IPS-NIHi11 (cell line): ENCODE measurements at regions not wholly inside any gene's neighbourhood (a gene's known extent, or its start where the extent isn't known, plus 50 kb on each side); places are given as distances from the start of the nearest gene placed in this dataset.
"Not testable (repeated sequence)": the region's sequence is repeated elsewhere in the genome, so short reads cannot be mapped to it uniquely, and the experiment has no call there.

Source experiments
- DNase-seq: peaks from one replicate; pipeline ENCODE4 v3.0.0; 2012; ENCODE audit warnings: mixed read lengths, low spot score

DNA sequence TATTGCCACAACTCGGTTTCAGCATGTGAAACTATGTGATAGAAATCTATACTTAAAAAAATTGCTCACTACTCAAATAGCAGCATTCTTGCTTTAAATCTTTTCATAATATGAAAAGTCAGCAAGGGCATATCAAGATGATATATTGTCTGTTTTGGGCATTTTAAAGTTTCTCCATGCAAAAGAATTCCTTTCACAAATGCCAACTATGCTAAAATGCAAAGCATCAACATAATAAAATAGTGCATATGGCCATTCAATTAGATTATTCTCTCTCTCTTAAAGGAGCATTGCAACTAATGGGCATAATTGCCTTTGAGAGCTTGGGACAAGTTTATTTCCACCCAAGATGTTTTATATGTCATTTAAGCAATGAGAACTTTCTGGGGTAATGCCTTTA, 475.1 kb downstream of the ZPLD1 start:
- DNase-seq: no peak

DNA sequence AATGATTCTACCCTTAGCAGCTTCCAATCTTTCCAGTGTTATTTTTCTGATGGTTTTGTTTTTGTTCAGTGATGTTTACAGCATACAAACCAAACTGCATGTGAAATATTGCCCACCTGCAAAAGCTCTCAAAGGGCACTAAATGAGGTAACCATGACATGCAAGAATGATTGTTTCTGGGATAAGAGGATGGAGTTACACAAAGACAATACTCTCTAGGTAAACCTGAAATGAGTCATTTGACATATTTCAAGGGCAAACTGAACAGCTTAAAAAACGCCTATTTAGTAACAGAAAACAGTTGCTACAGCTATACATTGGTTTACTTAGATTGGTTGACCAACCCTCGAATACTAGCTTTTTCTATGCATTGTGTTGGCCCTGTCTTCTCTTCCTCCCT, 481.7 kb downstream of the ZPLD1 start:
- no peak for DNase-seq

DNA sequence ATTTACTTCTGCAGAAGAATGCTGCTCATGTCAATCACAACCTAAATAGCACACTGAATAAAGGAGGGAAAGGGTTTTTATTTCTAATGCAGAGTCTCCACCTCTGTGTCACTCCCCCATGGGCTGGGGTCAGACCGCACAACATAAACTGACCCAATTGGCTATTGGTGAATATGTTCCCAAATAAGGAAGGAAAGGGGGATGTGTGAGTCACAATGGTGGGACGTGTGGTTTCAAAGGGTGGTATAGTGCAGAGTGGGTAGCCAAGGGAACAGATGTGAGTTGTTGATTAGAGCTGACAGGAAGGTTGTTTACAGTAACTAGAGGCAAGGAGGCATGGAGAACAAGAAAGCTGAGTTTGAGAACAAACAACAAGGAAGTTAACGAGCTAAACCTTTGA, 491.8 kb downstream of the ZPLD1 start:
- DNase-seq: no peak

DNA sequence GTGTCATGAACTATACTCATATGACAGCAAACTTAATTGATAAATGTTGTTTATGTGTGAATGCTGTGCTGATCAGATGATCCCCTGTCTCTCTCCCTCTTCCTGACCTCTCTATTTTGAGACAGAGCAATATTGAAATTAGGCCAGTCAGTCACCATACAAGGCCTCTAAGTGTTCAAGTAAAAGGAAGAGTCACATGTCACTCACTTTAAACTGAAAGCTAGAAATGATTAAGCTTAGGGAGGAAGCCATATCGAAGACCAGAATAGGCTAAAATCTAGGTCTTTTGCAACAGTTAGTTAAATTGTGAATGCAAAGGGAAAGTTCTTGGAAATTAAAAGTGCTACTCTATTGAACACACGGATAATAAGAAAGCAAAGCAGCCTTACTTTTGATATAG, 498.6 kb downstream of the ZPLD1 start:
- DNase-seq: no peak

DNA sequence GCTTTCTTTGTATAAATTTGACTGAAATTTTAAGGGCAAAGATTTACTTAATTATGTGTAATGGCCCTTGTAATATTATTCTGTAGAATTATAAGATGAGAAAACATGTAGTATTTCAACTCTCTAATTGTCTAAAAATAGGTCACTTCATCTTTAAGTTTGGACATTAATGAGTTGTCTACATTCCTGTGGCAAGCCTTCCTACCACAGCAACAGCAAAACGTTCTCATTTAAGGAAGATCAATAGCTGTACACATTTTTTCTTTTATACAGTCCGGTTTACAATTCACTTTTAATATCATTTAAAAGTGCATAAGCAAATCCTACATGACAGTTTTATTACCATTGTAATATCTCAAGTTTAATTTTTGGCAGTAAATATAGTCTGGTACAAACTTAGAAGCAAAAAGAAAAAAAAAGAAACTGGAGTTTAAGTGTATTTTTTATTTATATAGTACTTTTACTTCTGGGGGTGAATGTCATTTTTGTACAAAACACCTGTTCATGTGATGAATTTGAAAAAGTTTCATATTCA, 501.8 kb downstream of the ZPLD1 start:
- DNase-seq: no peak

DNA sequence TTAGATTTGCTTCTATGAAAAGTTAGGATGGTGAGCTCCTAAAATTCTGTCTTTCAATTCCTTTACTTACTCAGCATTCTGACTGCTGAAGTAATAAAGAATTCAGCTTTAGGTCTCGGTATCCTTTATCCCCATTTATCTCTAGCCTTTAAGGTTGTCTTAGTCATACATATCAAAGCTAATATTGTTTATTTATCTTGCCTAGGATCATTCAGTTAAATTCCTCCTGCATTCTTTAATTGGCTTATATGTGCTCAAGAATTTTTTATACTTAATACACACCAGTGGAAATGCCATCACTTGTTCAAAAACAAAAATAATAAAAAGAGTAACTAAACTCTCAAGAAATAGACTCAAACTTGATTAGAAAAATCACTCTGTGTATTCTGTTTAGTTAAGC, 507.0 kb downstream of the ZPLD1 start:
- DNase-seq: no peak

DNA sequence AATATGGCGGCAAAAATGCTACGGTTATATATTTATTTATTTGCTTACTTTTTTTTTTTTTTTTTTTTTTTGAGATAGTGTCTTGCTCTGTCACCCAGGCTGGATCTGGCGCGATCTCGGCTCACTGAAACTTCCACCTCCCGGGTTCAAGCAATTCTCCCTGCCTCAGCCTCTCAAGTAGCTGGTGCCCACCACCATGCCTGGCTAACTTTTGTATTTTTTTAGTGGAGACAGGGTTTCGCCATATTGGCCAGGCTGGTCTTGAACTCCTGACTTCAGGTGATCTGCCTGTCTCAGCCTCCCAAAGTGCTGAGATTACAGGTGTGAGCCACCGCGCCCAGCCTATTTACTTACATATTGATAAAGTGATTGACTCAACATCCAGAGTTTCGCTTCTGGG, 511.6 kb downstream of the ZPLD1 start:
- not testable (repeated sequence) for DNase-seq

DNA sequence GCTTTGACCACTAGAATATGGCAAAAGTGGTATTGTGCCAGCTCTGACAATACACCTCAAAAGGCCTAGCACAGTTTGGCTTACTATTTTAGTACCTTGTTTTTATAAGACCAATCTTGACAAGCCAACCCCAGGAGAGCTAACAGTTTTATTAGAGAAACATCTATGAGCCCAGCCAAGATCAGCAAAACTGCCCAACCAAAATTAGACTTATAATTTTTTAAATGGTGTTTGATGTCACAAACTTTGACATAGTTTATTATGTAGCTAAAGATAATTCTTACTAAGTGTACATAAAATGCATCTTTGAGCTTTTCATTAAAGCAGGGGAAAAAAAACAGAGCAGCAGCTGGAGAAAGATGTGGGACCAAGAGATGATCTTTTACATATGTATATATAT, 537.5 kb downstream of the ZPLD1 start:
- no peak for DNase-seq

DNA sequence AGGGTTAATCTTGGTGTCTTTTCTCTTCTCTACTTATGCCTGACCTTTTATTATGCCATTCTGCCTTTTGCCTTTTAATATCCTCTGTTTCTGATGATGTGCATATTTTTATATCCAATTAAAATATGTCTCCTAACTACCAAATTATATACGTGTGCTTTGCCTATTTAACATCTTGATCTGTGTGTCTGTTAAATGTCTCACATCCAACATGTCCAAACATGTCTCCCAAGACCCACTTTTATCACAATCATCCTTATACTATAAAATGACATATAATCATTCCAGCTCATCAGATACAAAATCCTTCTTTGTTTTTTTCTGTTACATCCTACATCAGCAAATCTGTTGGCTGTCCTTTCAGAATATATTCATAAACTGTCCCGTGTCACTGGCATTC, 539.5 kb downstream of the ZPLD1 start:
- DNase-seq: no peak

DNA sequence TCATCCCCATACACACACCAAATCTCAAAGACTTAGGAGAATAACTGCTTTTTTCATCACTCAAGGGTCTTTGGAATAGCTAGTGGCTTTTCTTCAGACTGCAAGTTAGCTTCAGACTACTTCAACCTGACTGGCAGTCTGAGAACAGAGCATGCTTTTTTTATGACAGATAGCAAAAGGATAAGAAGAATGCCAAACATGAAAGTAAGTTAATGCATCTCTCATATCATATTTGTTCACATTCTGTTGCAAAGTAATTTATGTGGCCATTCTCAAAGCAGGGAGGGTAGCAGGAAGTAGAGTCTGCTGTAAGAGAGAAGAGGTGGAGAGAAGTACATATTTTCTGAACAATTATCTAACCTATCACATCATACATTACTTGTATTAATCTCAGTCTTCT, 544.4 kb downstream of the ZPLD1 start:
- DNase-seq: no peak

DNA sequence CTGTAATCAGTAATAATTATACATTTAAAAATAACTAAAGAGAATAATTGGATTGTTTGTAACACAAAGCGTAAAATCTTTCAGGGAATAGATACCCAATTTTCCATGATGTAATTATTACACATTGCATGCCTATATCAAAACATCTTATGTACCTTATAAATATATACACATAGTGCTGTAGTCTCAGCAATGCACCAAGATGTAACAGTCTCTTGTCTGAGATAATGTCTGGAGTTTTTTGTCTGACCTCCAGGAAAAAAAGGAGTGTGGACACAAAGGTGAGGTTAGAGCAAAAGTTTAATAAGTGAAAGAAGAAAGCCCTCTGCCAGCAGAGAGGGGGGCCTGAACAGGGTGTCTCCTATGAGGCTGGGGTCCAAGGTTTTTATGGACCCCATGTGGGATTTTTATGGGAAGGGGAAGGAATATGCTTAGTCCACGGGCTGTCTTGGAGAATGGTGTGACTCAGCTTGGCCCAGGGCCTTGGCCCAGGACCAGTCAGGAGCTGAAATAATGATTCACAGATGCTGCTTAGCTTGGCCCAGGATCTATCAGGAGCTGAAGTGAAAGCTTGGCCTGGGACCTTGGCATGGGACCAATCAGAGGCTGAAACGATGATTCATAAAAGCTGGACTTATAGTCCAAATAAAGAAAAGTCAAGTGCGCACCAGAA, 545.0 kb downstream of the ZPLD1 start:
- DNase-seq: no peak

DNA sequence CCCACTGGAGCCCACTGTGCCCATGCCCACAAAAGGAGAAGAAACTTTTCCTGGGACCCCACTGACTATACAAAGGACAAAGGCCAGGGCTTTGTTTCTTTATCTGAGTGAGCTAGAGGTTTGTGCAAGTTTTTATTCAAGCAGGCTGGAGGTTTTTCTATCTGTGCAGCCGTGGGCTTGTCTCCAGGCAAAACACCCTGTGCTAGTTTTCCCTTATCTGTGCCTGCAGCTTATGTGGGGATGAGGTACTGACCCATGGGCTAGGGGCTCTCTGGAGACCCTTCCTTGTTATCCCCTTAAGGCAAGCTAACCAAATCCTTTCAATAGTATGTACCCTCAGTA, 545.5 kb downstream of the ZPLD1 start:
- DNase-seq: no peak

DNA sequence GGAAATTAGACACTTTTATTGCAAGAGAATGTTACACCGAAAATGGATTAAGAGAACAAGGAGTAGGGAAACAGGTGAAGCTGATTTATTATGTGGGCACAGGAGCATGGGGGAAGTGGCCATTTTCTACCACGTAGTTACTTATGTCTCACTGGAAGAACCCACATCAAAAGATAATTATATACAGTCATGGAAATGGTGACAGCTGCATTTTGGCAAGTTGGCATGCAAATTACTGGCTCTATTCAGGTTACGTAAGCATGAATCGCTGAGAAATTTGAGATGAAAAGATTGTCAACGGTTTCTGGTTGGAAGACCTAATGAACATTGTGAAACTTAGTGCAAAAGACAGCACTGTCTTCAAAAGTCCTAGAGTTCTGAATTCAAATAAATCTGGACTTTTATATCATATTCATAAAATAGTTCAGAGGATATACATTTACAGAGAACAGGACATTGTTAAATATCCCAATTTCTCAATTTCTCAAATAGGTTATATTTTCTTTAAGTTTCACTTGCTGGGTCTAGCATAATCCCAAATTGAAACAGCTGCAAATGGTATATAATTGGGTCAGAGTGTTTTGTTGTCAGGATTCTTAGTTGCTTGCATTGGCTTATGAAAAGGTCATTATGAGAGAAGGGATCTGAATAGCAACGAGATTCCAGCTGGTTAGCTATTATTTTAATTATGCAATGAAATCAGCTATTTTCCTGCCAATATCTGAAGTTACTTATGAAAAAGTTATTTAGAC, 567.8 kb downstream of the ZPLD1 start:
- DNase-seq: no peak

DNA sequence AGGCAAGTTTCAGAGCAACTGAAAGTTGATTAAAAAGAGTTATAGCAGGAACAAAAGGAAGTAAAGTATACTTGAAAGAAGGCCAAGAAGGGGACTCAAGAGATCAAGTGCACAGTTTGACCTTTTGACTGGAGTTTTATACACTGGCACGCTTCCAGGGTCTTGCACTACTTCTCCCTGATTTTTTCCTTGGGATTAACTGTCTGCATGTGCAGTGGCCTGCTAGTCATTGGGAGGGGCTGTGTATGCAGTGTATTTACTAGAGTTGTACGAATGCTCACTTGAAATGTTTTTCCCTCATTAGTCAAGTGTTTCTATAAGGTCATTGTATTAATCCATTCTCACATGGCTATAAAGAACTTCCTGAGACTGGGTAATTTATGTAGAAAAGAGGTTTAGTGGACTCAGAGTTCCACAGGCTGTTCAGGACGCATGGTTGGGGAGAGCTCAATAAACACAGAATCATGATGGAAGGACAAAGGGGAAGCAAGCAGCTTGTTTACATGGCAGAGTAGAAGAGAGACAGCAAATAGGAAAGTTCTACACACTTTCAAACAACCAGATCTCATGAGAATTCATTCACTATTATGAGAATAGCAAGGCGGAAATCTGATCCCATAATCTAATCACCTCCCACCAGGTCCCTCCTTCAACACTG, 571.8 kb downstream of the ZPLD1 start:
- no peak for DNase-seq

DNA sequence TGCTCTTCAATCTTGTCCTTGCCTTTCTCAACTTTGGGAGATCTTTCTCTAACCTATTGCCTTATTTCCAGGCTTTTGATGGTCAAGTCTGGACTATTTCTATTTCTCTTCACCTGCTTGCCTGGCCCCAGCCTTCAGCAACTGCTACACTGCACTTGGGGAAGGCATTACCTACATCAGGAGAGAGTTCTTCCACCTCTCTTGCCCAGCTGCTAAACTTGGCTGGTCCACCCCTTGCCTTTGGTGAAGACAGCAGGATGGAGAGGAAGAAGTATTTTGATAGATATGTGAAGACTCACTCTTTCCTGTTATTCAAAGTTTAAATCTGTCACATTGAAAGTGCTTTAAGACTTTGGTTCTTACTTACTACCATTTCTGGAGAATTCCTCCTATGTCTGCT, 574.8 kb downstream of the ZPLD1 start:
- DNase-seq: no peak

DNA sequence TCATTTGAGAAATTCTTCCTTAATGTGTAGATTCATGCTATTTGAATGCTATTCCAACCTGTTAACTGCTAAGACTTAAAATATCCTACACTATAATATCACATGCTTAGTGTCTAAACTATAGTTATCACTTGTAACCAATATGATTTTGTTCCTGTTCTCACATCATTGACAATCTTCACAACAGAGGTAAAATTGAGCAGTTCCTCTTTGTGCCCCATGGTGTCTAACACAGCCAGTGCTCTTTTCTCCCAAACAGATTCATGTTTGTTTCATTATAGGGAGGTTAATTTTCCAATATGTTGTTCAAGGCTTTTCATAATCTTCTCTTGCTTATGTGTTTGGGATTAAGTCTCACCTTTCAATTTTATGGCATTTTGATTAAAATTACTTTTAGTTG, 591.1 kb downstream of the ZPLD1 start:
- no peak for DNase-seq

DNA sequence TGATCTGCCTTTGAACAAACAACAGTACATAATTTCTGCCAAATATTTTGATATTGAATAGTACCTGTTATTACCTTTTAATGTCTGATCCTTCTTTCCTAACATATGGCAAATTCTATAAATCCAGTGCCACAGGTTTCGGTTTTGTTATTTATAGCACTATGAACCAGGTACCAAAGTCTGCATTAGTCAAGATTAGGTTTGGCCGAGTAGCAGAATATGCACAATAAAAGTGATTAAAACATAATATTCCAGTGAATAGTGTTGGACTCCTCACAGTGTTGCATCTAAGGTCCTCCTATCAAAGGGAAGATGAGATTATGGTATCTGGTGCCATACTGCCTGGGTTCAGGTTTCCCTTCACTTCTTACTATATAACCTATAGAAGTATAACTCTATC, 599.0 kb downstream of the ZPLD1 start:
- no peak for DNase-seq

DNA sequence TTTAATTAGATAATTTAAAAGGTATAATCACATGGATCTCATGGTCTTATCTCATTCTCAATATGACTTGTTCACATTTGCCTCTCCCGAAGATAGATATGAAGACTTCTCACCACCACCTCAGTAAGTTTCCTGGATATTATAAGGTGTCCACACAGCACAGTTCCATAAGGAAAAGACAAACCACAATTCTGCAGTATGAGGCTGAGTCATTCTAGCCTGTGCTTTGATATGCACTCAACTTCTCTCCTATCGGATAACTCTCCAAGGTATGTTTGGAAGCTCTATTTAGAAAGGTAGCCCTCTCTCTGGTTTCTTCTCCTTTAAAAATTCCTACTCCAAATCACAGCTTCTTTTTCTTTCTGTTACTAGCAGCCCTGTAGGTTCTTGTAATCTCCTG, 612.8 kb downstream of the ZPLD1 start:
- DNase-seq: no peak

DNA sequence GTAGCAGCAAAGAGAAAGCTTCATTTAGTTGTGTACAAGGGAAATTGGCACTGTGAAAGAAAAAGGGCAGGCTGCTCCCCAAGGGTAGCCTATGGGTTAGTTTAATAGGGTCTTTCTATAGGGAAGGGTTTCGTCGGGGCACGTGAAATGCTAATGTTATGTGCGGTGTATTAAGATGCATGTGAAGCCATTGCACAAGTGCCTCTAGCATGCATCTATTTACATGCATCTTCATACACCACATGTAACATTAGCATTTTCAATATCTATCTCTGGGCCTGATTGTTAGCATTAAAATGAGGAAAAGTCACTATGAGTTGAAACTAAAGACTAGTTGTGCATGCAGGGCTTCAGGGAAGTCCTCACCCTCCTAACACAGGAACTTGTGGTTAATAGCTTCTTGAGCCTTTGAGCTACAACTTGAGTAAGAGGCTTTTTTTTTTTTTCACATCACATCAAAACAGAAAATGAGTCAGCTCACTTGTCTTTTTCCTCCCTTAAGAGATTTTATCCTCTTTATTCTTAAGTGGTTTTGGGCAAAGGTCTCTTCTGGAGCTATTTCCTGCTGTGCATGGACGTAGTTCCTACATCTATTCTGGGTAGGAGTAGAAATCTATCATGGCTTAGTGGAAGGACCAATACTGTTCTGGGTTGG, 613.4 kb downstream of the ZPLD1 start:
- DNase-seq: no peak

DNA sequence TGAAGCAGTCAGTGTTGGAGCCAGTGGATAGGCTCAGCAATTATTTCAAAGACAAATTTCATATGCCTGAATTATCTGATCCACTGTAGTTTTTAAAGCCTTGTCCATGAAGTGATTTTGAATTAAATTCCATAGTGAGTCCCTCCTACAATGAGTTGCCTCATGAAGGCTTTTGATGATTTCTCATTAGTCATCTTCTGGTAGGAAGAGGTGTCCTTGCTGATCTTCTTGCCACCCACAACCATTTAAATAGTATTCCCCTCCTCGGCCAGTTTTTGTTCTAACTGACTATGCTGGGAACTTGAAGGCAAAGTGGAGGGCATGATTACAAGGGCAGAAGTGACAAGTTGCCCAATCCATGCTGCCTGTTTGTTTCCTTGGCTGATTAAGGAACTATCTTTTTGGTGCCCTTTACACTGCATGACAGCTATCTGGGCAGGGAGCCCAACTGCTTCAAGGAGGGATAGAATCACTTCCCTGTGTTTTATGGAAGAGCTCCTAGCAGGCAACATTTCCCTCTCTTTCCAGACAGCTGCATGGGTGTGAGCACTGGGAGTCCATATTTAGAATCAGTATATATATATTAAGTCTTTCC, 617.5 kb downstream of the ZPLD1 start:
- no peak for DNase-seq

DNA sequence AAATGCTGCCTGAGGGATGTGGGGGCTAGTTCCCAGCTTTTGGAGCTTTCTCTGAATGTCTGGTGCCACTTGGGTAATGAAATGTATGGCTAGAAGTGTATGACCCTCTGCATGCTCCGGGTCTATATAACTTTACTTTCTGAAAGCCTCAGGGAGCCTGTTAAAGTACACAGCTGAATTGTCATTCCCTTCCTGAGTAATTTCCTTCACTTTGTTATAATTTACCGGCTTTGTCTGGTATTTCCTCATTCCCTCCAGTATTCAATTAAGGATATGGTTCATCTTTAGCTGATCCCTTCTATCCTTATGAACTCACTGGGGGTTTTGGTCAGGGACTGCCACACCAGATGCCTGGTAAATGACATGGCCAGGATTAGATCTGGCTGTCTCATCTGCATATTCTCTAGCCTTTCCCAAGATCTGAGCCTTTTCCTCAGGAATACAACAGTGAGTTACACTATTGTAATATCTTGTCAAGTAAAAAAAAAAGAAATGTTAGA, 620.3 kb downstream of the ZPLD1 start:
- DNase-seq: no peak

DNA sequence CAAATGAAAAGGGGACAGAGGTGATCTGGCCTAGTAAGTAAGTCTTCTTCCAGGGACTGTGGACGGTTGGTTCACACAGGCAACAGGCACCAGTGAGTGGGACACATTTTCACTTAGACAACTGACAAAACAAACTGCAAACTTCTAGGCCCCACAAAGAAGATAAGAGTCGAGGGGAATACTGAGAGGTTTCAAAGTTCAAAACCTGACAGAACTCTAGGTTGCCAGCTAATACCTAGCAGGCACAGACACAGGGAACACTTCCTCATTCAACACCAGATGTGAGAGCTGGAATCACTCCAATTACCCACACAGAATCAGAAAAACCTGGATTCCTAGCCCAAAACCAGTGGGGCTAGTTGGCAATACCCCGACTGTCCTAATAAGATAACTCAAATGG, 621.7 kb downstream of the ZPLD1 start:
- DNase-seq: no peak
